ENCODE measurements at regions not wholly inside any gene's neighbourhood (a gene's known extent, or its start where the extent isn't known, plus 50 kb on each side); places are given as distances from the start of the nearest gene placed in this dataset.
"Not testable (repeated sequence)": the region's sequence is repeated elsewhere in the genome, so short reads cannot be mapped to it uniquely, and the experiment has no call there.

DNA sequence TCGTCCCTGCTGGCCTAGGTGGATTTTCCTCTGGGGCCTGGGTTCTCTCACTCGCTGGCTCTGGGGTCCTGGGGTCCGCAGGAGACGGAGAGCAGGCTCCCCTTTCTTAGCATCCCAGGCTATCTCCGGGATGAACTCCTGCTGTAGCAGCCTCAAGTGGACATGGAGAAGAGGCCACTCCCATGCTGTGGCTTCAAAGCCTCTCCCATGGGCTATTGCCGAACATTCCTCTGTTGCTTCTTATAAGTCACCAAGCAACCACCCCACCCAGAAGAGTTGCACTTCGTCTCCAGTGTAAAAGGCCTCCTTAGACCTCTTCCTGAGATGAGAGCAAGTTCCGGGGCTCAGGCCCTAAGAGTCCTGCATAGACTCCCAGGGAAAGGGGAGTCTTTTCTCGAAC lies 124.0 kb upstream of the RCN1 start:
- no peak for DNase-seq (ENCODE audit: extremely low read depth in 1 of 11, low read depth in 9 of 11, low spot score in 4 of 11)

DNA sequence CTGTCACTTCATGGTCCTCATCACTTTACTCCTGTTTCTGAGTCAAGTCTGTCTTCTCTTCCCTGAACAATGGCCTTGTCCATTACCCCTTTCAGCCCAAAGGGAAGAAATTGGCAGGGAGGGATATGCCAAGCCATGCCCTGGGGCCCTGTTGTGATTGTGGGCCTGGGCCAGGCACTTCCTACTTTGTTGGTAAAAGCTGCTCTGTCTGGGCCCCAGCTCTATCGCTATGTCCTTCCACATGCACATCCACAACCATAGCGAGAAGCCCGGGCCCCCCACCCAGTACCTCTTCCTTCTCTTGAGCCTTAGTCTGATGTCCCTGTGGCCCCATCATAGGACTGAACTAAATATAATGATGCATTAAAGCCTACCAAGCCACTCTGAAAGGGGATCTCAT lies 126.7 kb upstream of the RCN1 start:
- DNase-seq (ENCODE audit: extremely low read depth in 1 of 11, low read depth in 9 of 11, low spot score in 4 of 11): no peak

DNA sequence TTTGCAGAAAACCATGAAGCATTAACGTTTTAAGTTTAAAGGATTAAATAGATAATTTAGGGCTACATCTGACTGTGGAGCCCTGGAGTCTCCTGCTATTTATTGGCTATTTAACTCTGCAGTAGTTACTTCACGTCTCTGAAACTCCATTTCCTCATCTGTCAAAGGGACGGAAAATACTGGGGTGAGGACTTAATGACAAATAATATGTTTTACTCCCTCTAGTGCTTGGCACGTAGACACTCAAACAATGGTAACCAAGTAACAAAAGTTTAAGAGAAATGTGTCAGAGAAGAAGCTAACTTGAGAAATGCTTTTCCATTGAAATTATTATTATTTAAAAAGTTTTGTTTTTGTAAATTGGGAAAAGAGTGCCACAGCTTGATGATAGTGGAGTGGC lies 130.7 kb upstream of the RCN1 start:
- no peak for DNase-seq (ENCODE audit: extremely low read depth in 1 of 11, low read depth in 9 of 11, low spot score in 4 of 11)

DNA sequence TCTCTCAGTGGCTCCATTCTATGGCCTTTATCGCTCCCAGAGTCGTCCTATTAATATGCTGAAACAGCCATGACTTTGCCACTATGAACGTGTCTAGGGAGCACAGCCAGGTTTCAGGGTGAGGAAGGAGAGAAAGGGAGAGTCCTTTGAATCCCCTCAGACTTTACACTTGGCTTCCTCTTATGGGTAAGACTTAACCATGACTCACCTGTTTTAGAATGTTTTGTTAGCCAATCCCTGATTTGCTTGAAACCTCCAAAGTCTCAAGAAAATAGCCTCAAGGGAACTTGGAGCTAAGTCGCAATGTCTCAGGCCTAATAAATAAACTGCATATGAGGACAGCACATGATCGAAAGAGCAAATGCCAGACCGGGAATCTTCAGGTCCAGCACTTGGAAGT lies 131.2 kb upstream of the RCN1 start:
- no peak for DNase-seq (ENCODE audit: extremely low read depth in 1 of 11, low read depth in 9 of 11, low spot score in 4 of 11)

DNA sequence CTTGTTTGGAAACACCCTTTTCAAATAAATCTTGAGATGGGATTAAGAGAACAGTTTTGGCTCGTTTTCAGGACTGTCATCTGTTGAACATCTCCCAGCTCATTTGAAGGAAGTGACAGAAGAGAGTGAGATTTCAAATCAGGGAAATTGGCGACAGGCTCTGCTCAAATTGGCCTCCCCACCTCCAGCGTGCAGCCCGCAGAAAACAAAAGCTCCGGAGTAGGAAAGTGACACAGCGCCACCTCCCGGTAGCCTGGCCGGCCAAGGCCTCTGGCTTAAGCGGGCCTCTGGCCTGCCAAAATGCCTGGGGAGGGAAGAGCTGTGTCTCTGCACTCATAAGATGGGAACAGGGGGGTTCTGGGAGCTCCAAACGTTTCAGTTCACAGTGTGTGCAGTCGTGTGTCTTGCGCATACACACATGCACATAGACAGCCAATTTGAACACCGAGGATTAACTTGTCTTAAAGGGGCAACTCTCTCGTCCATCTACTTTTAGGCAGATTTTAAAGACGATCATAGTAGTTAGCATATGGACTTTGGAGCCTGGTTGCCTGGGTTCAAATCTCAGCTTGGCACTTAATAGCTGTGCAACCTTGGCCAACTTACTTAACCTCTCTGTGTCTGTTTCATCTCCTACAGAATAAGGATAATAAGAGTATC lies 132.7 kb upstream of the RCN1 start:
- DNase-seq (ENCODE audit: extremely low read depth in 1 of 11, low read depth in 9 of 11, low spot score in 4 of 11): peak in 8 of 11 donors; percentile 8 to 32 (median 16)

DNA sequence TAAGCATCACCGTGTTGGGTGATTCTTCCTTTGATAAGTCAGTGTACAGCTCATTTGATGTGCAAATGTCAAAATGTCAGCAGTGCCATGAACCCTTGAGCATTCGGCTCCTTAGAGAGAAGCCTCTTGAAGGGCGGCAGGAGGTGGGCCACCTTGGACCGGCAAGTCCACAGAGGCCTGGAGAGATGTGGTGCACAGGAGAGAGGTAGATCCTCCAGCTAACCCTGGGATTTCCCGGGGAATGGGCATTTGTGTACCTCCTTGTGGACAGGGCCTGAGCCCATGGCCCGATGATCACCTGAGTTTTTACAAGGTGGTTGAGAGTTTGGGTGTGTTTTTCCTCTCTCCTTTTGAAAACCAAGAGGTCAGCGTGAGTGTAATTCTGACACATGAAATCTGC lies 133.2 kb upstream of the RCN1 start:
- no peak for DNase-seq (ENCODE audit: extremely low read depth in 1 of 11, low read depth in 9 of 11, low spot score in 4 of 11)

DNA sequence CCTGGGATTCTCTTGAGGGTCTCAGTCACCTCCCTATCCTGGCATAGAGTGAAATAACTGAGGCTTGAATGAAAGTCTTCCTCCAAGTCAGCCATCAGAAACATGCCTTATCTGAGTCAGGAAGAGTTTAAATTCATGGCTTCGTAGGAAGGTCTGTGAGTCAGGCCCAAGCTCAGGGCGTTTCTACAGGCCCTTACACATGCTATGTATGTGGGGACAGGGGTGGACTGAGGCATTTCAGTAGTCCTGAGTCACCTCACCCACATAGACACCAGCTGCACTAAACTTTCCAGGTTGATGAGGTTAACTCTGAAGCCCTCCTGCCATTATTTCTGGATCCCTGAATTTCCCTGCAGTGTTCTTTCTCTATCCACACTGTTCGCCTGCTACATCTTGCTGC lies 134.6 kb upstream of the RCN1 start:
- no peak for DNase-seq (ENCODE audit: extremely low read depth in 1 of 11, low read depth in 9 of 11, low spot score in 4 of 11)

DNA sequence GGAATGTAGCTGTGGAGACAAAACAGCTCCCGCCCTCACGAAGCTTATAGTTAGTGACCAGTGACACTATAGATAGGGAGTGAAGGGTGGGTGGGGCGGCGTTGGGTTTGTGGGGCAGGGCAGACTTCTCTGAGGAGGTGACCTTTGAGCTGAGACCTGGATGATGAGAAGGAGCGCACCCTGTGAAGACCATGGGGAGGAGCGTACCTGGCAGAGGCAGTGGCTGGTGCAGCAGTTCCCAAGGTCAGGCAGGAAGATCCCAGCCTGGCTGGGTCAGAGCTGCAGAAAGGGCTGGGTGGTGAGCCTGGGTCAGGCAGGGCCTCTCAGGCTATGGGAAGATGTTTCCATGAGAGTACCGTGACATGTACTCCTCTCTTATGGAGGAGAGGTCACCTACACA lies 135.0 kb upstream of the RCN1 start:
- no peak for DNase-seq (ENCODE audit: extremely low read depth in 1 of 11, low read depth in 9 of 11, low spot score in 4 of 11)

DNA sequence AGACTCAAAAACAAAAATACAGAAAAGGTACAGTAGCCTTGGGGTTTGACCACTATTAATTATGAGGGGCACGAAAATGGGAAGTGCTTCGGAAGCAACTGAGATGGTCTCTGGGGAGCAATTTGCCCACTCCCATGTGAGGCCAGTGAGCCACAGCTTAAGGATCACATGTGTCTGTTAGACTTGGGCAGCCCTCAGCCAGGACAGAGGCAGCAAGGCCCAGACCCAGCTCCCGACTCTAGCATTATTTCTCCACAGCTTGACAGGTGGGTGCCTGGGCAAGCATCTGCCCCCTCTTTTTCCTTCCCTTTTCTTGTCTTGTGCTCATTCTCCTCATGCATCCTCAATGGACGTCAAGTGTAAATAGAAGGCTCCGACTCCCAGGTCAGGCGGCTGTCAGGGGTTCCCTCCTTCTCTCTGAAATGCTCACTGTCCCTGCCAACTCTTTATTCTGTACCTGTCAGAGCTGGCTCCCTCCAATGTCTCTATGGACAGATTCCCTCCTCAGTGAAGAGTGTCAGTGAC lies 137.0 kb upstream of the RCN1 start:
- DNase-seq (ENCODE audit: extremely low read depth in 1 of 11, low read depth in 9 of 11, low spot score in 4 of 11): no peak

DNA sequence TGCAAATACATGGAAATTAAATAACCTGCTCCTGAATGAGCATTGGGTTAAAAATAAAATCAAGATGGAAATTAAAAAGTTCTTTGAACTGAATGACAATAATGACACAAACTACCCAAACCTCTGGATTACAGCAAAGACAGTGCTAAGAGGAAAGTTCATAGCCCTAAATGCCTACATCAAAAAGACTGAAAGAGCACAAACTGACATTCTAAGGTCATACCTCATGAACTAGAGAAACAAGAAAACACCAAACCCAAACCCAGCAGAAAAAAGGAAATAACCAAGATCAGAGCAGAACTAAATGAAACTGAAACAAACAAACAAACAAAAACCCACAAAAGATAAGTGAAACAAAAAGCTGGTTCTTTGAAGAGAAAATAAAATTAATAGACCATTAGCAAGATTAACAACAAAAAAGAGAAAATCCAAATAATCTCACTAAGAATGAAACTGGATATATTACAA lies 138.6 kb upstream of the PAX6 start:
- DNase-seq (ENCODE audit: extremely low read depth in 1 of 11, low read depth in 9 of 11, low spot score in 4 of 11): not testable (repeated sequence)

DNA sequence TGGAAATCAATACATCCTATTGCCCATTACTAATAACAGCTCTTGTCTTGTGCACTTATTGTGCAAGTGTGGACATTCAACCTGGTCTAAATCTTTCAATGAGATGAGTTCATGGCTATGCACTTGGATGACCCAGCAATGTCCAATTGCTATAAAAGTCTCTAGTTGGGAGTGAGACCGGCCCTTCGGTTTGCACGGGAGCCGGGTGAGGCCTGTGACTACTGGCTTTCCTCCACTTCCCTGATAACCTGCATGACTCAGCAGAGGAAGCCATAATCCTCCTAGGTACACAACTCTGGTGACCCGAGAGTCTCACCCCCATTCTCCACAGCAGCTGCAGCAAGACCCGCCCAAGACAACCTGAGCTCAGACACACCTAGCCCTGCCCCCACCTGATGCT lies 135.9 kb upstream of the PAX6 start:
- DNase-seq (ENCODE audit: extremely low read depth in 1 of 11, low read depth in 9 of 11, low spot score in 4 of 11): no peak

DNA sequence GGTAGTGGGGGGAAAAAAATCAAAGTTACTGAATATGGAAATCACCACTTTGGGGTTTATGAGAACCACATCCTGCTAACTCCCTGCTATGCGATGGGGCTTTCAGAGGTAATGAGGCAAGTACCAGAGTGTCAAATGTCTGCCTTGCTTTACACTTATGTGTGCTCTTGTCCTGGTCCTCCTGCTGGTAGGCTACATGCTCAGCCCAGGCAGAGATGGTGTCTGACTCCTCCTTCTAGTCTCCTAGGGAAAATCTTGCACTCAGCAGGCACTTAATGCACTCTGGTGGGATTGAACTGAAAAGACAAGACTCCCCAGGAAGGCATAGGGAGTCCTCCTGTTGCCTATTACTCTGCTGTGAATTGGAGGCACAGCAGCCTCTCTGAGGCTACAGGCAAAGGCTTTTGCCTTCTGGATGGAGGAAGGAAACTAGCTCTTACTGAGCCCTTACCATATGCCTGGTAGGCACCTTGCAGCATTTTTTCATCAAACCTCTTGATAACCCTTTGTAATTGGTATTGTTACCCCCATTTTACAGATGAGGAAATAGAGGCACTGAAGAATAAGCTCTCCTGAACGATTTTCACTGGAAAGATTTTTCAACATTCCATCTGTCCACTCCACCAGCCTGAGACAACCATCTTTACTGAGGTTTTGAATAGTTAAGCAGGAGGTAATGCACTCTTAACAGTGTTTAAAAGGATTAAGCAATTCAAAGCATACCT lies 132.1 kb upstream of the PAX6 start:
- DNase-seq (ENCODE audit: extremely low read depth in 1 of 11, low read depth in 9 of 11, low spot score in 4 of 11): no peak

DNA sequence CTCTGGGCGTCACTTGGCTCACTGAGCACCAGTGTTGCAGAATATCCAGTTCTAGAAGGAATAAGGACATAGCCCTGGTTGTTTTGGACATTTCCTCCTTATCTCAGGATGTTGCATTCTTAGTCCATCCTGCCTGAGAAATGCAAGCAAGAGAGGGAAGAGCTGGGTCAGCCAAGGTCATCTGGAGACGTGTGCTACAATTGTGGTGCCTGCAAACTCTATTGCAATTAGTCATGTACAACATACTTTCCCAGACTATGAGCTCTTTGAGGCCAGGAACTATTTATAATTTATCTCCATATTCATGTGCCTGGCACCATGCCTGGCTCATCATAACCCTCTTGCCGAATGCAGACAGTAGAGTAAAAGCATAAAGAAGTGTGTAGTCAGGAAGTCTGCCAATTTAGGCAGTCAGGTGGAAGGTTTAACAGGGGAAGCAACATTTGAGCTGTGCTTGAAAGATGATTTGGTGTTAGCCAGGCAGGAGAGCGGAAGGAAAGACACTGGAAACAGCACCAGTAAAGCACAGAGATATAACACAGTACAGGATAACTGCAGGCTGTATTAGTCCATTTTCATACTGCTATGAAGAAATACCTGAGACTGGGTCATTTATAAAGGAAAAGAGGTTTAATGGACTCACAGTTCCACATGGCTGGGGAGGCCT lies 129.4 kb upstream of the PAX6 start:
- no peak for DNase-seq (ENCODE audit: extremely low read depth in 1 of 11, low read depth in 9 of 11, low spot score in 4 of 11)

DNA sequence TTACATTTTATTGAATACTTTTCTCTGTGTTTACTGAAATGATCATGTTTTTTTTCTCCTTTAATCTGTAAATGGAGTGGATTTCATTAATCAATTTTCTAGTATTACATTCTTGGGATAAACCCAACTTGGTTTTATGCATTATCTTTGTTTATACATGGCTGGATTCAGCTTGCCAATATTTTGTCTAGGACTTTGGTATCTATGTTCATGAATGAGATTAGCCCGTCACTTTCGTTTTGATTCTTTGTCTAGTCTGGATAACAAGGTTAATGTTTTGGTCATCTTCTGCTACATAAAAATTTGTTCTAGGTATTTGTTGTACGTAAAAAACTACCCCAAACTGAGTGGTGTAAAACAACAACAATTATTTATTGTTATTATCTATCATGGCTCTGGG lies 127.9 kb upstream of the PAX6 start:
- DNase-seq (ENCODE audit: extremely low read depth in 1 of 11, low read depth in 9 of 11, low spot score in 4 of 11): no peak

DNA sequence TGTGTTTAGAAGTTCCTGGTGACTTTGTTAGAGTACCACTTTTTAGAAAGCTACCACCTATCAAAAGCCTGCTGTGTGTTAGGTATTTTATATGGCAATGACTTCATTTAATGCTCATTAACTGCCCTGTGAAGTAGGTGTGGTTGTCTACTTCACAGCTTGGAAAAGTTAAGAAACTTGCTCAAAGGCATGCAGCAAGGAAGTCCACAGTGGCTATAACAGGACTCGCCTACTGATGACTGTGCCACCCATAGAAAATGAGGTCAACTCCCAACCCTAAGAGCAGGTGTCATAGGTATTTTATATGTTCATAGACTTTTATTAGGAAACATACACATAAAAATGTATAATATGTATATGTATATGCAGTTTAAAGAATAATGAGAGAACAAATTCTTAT lies 125.2 kb upstream of the PAX6 start:
- no peak for DNase-seq (ENCODE audit: extremely low read depth in 1 of 11, low read depth in 9 of 11, low spot score in 4 of 11)

DNA sequence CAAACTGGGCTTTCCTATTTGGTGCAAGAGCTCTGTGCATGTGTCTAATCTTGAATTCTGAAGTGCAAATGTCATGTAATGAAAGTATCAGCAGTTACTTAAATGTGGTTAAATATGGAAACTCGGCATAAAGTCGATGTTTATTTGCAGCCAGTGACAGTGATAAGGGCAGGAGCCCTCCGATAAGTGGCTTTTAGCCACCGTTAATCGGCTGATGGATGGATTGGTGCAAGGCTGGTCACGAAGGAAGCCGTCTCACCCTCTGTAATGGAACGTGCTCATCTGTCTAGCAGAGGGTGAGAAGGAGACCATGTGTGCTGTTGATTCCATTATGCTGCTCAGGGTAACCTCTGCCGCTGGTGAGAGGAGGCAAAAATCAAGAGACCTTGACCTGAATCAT lies 121.8 kb upstream of the PAX6 start:
- no peak for DNase-seq (ENCODE audit: extremely low read depth in 1 of 11, low read depth in 9 of 11, low spot score in 4 of 11)

DNA sequence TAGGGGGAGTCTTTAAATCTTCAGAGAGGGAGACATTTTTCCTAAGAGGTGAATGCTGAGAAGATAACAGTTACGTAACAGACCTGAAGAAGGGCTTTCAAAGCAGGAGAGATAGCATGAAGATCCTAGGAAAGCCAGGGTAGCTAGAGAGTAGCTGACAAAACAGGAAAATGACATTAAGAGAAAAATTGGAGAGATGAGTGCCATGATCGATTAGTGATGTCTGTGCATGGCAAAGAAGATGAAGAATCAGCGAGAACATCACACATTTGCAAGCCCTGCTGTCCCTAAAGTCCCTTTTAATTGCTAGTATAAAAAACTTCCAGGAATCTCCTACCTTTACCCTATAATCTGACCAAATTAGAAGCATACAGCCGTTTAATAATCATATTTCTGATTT lies 116.9 kb upstream of the PAX6 start:
- DNase-seq (ENCODE audit: extremely low read depth in 1 of 11, low read depth in 9 of 11, low spot score in 4 of 11): no peak

DNA sequence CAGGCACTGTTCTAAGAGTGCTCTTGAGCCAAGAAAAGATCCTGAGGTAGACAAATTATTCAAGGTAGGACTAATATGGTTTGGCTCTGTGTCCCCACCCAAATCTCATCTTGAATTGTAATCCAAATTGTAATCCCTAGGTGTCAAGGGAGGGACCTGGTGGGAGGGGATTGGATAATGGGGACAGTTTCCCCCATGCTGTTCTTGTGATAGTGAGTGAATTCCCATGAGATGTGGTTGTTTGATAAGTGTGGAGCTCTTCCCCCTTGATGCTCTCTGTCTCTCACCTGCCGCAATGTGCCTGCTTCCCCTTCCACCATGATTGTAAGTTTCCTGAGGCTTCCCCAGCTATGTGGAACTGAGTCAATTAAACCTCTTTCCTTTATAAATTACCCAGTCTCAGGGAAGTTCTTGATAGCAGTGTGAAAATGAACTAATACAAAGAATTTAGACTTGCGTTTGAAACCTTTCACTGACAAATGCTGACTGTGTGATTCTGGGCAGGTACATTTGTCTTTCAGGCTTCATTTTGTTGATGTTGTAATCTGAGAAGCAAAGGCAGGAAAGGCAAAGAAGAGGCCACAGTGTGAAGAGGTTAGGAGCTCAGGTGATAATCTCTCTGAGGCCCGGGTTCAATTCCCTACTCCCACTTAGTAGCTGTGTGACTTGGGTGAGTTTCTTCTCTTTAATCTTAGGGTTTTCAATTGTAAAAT lies 115.8 kb upstream of the PAX6 start:
- DNase-seq (ENCODE audit: extremely low read depth in 1 of 11, low read depth in 9 of 11, low spot score in 4 of 11): no peak

DNA sequence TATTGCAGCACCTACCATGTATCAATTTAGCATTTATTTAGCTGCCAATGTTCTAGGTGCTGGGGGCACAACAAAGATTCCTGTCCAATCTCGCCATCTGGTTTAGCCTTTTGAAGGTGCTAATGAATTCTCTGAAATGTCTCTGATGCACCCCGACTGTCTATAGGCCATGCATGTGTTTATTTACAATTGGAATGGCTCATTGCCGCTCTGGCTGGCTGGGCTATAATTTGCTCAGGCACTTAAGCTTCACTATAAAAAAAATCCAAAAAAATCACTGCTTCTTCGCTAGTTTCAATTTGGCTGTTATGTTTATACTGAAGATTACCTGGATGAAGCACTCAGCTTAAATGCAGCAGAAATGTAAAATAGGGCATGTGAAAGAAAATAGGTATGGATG lies 115.0 kb upstream of the PAX6 start:
- no peak for DNase-seq (ENCODE audit: extremely low read depth in 1 of 11, low read depth in 9 of 11, low spot score in 4 of 11)

DNA sequence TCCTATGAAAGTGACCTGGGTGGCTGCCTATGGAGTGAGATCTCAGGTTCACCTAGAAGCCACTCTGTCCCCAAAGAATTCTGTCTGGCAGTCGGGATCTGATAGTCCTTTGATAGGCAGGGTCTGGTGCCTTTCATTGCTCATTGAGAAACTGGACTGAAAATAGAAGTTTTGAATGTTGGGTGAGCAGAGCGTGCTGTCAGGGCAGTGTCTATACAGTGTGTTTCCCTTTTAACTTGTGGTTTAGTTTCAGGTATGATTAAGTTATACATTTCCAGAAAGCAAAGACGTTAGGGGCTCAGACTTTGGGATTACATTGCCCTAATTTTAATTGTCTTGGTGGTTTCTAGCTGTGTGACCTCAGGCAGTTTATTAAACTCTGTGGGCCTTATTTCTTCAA lies 111.3 kb upstream of the PAX6 start:
- no peak for DNase-seq (ENCODE audit: extremely low read depth in 1 of 11, low read depth in 9 of 11, low spot score in 4 of 11)

Data from renal cortex interstitium (tissue), 11 donors.